HAP-1 (cell line): ENCODE measurements at regions not wholly inside any gene's neighbourhood (a gene's known extent, or its start where the extent isn't known, plus 50 kb on each side); places are given as distances from the start of the nearest gene placed in this dataset.

Experiments used
- DNase-seq, 2 experiments: peaks; one replicate each; pipeline ENCODE4 v3.0.0-alpha.2; 2016 to 2020; ENCODE audit warnings: low spot score in 2 of 2
- H3K27me3 ChIP-seq: fragments of 250-450 bp; sonication (Bioruptor Pico); 2 replicates; pipeline ENCODE4 v1.5.1; 2020; ENCODE audit warnings: low read depth, mild to moderate bottlenecking, moderate library complexity
- H3K36me3 ChIP-seq: fragments of 250-450 bp; sonication (Bioruptor Pico); replicated peaks from 2 replicates; pipeline ENCODE4 v1.5.1; 2020; ENCODE audit warnings: mild to moderate bottlenecking
- H3K4me1 ChIP-seq: fragments of 250-450 bp; sonication (Bioruptor Pico); 2 replicates; pipeline ENCODE4 v1.5.1; 2020; ENCODE audit warnings: mild to moderate bottlenecking
- H3K4me3 ChIP-seq: fragments of 250-450 bp; sonication (Bioruptor Pico); 2 replicates; pipeline ENCODE4 v1.5.1; 2020; ENCODE audit warnings: mild to moderate bottlenecking, moderate library complexity
- H3K9me3 ChIP-seq: fragments of 250-450 bp; sonication (Bioruptor Pico); 2 replicates; pipeline ENCODE4 v1.5.1; 2020; ENCODE audit warnings: mild to moderate bottlenecking, moderate library complexity
- in situ Hi-C: fragments of 300-500 bp; cut with MboI; formaldehyde crosslinking; loops from 3 replicates; pipeline ENCODE4 v1.14.3; 2020; ENCODE audit warnings: low sequenced_read_pairs, inconsistent platforms, mixed read lengths

DNA sequence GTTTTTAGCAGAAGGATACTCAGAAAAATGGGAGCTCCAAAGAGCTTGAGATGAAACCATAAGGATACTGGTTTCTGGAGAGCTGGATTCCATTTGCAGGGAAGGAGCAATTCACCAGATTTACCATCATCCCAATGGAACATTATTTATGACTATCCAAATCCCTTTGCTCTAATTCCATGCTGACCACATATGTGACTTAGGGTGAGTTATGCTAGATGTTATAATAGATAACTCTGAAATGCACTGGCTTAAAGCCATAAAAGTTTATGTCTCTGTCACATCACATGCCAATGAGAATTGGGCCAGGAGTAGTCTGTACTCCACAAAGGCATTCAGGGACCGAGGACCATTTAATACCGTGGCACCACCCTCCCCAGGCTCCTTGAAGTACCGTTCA is 185.2 kb downstream of the SKIDA1 start:
- H3K9me3 ChIP-seq = no peaks in the 10 kb centered on the region
- H3K36me3 ChIP-seq = no peaks in the 10 kb centered on the region
- no peak for DNase-seq
- H3K4me3 ChIP-seq = no peak overlapping the region
- no peaks in the 10 kb centered on the region for H3K27me3 ChIP-seq
- peaks cover 6% of the 10 kb centered on the region for H3K4me1 ChIP-seq
- in situ Hi-C loops = no loop called here

GRCh38 chr10:21337171-21337792 is 188.2 kb downstream of the SKIDA1 start:
- in situ Hi-C loops = no loop called here

GRCh38 chr10:21336476-21337170 is 188.9 kb downstream of the SKIDA1 start:
- in situ Hi-C loops = no loop called here
- DNase-seq = peak; percentile 30 to 64
- Histone ChIP-seq H3K4me3 (no peak overlapping the region), H3K27me3 (no peaks in the 10 kb centered on the region), H3K4me1 (peaks cover 6% of the 10 kb centered on the region), H3K36me3 (no peaks in the 10 kb centered on the region), H3K9me3 (no peaks in the 10 kb centered on the region)

More at GRCh38 chr10:21337171-21337792, 188.2 kb downstream of the SKIDA1 start:
- Histone ChIP-seq H3K27me3 (no peaks in the 10 kb centered on the region), H3K36me3 (no peaks in the 10 kb centered on the region), H3K9me3 (no peaks in the 10 kb centered on the region), H3K4me1 (peaks cover 6% of the 10 kb centered on the region), H3K4me3 (no peak overlapping the region)
- no peak for DNase-seq

- Histone ChIP-seq H3K4me3 (no peak overlapping the region), H3K36me3 (no peaks in the 10 kb centered on the region), H3K4me1 (peaks cover 6% of the 10 kb centered on the region), H3K27me3 (no peaks in the 10 kb centered on the region), H3K9me3 (no peaks in the 10 kb centered on the region)
- no peak for DNase-seq
- in situ Hi-C loops = no loop called here
Observed at GRCh38 chr10:21334891-21335696, 190.4 kb downstream of the SKIDA1 start.

DNA sequence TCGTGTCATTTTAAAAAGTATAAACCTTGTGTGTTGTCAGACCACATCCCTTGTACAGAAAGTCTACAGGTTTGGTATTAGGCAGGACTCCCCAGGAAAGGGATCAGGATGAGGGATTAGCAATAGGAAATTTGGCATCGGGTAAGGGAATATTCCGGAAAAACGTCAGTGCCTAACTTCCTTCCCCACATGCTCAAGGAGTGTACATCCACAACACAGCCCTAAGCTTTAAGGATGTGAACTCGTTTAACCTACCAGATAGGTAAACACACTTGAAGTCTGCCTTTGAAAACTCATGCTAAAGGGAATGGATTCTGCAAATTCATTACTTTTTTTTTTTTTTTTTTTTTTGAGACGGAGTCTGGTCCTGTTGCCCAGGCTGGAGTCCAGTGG is 194.9 kb downstream of the SKIDA1 start:
- no peak for DNase-seq
- Histone ChIP-seq H3K27me3 (no peaks in the 10 kb centered on the region), H3K36me3 (no peaks in the 10 kb centered on the region), H3K4me3 (no peak overlapping the region), H3K4me1 (peaks cover 9% of the 10 kb centered on the region), H3K9me3 (no peaks in the 10 kb centered on the region)
- in situ Hi-C loops = no loop called here

GRCh38 chr10:21329995-21330627 is 195.4 kb downstream of the SKIDA1 start:
- DNase-seq = no peak
- H3K27me3 ChIP-seq = no peaks in the 10 kb centered on the region
- H3K36me3 ChIP-seq = no peaks in the 10 kb centered on the region
- H3K9me3 ChIP-seq = no peaks in the 10 kb centered on the region
- peaks cover 9% of the 10 kb centered on the region for H3K4me1 ChIP-seq
- H3K4me3 ChIP-seq = no peak overlapping the region
- in situ Hi-C loops = no loop called here

DNA sequence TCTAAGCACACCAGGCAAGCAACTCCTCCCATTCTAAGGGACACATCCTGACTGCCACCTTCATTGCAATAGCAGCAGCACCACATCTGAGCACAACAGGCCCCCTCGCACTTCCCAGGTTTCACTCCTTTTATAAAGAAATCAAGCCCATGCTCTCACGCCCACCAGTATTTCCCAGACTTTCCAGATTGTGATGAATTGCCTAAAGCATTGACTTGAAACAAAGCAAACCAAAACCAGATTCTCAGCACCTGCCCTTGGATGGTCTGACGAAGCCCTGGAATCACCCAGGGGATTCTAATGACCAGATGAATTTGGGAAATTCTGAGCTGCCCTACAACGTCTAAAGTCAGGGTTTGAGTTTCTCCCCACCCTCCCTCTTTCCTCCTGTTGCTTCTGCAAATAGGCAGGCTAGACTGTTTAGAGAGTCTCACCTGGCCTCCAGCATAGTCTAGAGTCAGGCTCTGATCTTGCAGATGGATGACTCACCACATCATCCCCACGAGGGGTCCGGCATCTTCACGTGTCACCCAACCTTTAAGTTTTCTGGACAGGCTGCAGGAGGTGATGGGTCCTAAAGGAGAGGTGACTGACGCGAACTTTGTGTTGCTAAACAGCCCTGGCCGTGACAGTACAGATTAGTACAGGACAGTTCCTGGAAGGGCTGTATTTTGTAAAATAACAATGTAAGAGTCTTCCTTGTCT is 198.0 kb downstream of the SKIDA1 start:
- no peak for DNase-seq
- Histone ChIP-seq H3K36me3 (no peaks in the 10 kb centered on the region), H3K4me3 (no peak overlapping the region), H3K4me1 (peaks cover 9% of the 10 kb centered on the region), H3K27me3 (no peaks in the 10 kb centered on the region), H3K9me3 (no peaks in the 10 kb centered on the region)
- in situ Hi-C loops = no loop called here

GRCh38 chr10:21326594-21327288 is 198.7 kb downstream of the SKIDA1 start:
- in situ Hi-C loops = no loop called here
- peaks cover 9% of the 10 kb centered on the region for H3K4me1 ChIP-seq
- no peak for DNase-seq
- no peaks in the 10 kb centered on the region for H3K9me3 ChIP-seq
- no peak overlapping the region for H3K4me3 ChIP-seq
- no peaks in the 10 kb centered on the region for H3K27me3 ChIP-seq
- no peaks in the 10 kb centered on the region for H3K36me3 ChIP-seq

DNA sequence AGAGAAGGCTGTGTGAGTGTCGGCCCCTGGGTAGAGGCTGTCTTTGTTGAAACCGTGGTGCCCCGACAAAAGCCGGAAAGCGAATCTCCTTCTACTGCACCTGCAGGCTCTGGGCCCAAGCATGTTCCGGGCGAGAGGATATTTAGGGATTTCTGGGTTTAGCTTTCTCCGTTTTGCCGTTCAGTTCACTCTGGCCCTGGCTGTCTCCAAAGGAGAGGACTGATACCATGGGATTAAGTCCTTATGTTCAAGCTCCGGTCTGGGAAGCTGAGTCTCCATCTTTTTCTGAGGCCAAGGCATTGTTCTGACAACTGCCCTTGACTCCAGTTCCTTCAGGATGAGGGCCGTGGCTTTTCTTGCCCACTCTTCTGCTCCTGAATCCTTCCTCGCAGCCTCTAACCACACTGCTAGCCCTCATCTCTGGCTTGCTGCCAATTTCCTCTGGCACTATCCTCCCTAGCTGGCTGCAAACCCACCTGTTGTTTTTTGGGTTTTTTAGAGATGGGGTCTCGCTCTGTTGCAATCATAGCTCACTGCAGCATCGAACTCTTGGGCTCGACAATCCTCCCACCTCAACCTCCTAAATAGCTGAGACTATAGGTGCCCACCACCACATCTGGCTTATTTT is 206.8 kb downstream of the SKIDA1 start:
- DNase-seq = peak in 1 of 2 experiments; percentile 59
- Histone ChIP-seq H3K27me3 (no peaks in the 10 kb centered on the region), H3K4me3 (no peak overlapping the region), H3K9me3 (no peaks in the 10 kb centered on the region), H3K36me3 (no peaks in the 10 kb centered on the region), H3K4me1 (peaks cover 36% of the 10 kb centered on the region)
- in situ Hi-C loops = no loop called here

GRCh38 chr10:21317902-21318301 is 207.6 kb downstream of the SKIDA1 start:
- peaks cover 39% of the 10 kb centered on the region for H3K4me1 ChIP-seq
- no peak overlapping the region for H3K4me3 ChIP-seq
- no peak for DNase-seq
- no peaks in the 10 kb centered on the region for H3K9me3 ChIP-seq
- no peaks in the 10 kb centered on the region for H3K27me3 ChIP-seq
- in situ Hi-C loops = no loop called here
- H3K36me3 ChIP-seq = no peaks in the 10 kb centered on the region

DNA sequence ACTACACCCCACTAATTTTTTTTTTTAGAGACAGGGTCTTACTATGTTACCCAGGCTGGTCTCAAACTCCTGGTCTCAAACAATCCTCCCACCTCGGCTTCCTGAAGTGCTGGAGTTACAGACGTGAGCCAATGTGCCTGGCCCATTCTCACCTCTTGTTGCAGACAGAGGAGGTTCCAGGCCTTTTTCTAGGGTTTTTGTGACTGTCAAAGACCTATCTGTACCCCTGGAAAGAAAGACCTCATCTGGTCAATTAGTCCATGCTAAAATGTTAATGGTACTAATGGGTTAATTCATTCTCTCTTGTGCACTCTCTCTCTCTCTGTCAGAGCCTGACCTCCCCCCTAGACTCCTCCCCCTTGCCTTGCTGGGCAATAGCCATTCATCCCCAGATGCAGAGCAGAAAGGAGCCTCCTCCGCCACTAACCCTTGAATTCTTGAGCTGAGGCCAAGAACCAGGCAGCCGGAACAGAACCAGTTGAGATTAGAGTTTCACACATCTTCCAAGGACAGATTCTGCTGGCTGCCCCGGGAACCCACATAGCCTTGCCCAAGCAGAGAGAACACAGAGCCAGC is 209.7 kb downstream of the SKIDA1 start:
- H3K36me3 ChIP-seq = no peaks in the 10 kb centered on the region
- H3K4me1 ChIP-seq = peaks cover 39% of the 10 kb centered on the region
- in situ Hi-C loops = no loop called here
- H3K27me3 ChIP-seq = no peaks in the 10 kb centered on the region
- H3K9me3 ChIP-seq = no peaks in the 10 kb centered on the region
- no peak overlapping the region for H3K4me3 ChIP-seq
- peak; percentile 87 to 90 for DNase-seq

DNA sequence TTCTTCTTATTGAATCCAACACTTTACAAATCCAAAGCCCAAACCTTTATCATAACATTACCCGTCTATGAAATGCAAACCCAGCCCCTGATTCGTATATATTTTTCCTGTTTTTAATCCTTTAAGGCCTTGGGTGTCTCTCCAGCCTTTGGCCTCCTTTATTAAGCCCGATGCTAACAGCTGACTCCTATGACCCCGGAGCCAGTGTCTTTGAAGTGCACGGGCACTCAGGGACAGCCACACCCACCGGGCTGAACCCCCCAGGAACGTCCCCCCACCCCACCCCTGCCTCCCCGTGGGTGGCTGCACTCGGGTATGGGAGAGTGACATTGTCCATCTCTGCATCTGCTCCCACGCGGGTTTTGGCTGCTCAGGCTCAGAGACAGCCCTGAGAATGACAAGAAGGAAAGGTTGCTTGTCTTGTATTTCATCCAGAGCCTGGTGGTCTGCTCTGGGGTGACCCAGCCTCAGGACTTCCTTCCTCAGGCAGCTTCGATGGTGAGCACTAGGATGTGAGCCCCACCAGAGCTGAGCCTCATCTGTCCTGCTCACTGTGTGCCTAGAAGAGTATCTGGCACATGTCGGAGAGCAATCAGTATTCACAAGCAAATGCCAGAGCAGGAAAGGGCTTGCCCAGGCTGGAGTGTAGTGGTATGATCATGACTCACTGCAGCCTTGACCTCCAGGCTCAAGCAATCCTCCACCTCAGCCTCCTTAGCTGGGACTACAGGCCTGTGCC is 210.4 kb downstream of the SKIDA1 start:
- peak in 1 of 2 experiments; percentile 47 for DNase-seq
- no peaks in the 10 kb centered on the region for H3K36me3 ChIP-seq
- no peaks in the 10 kb centered on the region for H3K27me3 ChIP-seq
- no peak overlapping the region for H3K4me3 ChIP-seq
- H3K4me1 ChIP-seq = peaks cover 39% of the 10 kb centered on the region
- in situ Hi-C loops = no loop called here
- no peaks in the 10 kb centered on the region for H3K9me3 ChIP-seq
